HT-29 (cell line): ENCODE measurements at regions not wholly inside any gene's neighbourhood (a gene's known extent, or its start where the extent isn't known, plus 50 kb on each side); places are given as distances from the start of the nearest gene placed in this dataset.

Experiments
- DNase-seq: peaks from one replicate; pipeline ENCODE4 v3.0.0-alpha.2; 2015; ENCODE audit warnings: low spot score

DNA sequence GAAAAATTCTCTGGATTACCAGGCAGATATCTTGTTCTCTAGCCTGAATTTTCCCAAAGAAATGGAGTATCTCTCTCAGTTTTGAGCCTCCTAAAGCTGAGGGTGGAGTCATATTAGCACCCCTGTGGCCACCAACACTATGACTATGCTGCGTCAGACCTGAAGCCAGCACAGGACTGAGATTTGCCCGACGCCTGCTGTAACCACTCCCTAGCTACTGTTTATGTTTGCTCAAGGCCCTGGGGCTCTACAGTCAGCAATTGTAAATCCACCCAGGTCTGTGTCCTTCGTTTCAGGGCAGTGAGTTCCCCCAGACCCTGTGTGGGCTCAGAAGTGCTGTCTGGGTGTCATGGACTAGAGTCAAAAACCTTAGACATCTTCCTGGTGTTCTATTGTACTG lies 61.4 kb downstream of the ZXDA start:
- DNase-seq = no peak

DNA sequence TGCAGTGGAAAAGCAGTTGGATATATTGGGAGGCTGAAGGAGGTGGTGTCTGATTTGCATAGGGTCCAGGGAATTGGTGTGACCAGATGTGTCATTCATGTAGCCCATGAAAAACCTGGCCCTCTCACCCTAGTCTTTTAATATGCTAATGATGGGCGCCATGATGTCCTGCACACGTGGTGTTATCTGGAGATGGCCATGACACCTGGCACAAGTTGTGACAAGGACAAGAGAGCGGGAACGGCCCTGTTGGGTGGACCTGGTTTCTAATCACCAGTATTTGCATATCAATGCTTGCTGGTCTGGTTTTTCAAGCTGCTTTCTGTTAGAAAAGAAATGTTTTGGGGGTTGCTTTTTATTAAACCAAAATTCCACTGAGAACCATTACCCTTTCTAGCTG lies 87.4 kb downstream of the ZXDA start:
- no peak for DNase-seq

DNA sequence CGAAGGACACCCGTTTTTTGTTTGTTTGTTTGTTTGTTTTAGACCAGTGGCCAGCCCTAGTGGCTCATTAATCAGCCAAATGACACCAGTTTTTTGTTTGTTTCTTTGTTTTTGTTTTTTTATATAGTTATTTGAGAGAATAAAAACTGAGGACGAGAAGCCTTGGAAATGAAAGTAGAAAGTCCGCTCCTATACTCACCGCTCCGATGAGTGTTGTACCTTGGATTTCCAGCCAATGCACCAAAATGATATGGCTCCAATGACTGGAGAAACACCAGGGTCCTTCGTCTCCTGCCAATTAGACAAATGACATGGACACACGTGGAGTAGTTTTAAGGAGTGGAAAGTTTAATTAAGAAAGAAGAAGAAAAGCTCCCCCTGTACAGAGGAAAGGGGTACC lies 87.9 kb downstream of the ZXDA start:
- DNase-seq = no peak

DNA sequence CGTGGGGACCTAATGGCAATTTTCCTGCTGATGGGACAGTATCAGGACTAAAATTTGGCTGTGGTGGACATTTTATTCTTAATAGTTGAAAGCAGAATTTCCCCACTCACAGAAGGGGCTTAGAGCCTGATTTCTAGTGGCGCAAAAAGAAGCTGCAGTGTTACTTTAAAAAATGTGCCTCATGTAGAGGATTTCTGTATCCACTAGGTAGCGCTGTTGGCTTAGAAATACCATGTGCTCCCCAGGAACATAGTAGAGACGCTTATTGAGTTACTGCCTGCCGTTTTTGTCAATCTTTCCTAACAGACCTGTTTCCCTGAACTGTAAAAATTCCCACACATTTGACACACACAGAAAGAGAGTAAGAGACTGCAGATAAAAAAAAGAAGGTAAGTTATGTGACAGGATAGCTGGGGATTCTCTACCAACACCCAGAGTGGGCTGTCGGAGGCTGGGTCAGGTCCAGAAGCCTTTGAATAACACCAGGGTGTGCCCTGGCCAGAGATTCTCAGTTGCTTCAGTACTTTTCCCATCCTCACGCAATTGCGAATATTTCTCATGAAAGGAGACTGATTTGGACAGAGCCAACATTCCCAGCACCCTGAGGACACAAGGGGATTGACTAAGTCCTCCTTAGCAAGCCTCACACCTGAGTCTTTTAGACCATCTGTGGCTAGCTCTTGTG lies 88.4 kb downstream of the ZXDA start:
- peak; percentile 74 for DNase-seq

DNA sequence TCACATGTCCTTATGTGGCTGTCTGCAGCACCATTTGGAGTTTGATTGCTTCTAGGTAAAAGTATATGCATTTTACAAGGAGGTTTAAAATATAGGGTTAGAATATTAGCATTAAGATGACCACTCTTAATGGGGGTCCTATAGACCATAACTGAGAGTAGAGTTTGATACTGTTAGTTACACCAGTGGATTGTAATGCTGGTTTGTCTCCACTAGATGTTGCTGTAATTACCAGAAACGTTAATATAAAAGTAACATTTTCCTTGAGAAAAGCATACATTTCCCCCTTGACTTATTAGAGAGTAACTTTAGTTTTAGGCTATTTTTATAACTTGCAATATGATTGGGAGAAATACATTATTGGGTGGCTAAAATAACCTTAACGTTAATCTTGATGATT lies 93.0 kb downstream of the ZXDA start:
- peak; percentile 18 for DNase-seq

- DNase-seq = peak; percentile 32
These were observed 92.6 kb upstream of the NLRP2B start for GRCh38 chrX:57772637-57773036.

DNA sequence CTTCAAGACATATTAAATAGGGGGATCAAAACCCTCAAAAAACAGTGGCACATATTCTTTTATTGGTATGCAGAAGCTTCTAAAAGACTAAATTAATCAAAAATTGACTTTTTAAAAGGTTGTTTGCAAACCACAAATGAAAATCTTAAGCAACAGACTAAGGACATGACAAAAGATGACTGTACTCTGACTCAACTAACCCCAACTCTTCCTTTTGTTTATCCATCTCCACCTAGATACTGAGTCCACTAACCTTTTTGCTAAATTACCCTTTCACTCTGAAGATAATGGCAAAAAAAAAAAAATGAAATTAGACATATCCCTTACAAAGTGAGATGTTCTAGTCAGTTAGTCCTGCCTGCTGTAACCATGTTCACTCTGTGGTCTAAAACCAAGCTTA lies 91.6 kb upstream of the NLRP2B start:
- no peak for DNase-seq

DNA sequence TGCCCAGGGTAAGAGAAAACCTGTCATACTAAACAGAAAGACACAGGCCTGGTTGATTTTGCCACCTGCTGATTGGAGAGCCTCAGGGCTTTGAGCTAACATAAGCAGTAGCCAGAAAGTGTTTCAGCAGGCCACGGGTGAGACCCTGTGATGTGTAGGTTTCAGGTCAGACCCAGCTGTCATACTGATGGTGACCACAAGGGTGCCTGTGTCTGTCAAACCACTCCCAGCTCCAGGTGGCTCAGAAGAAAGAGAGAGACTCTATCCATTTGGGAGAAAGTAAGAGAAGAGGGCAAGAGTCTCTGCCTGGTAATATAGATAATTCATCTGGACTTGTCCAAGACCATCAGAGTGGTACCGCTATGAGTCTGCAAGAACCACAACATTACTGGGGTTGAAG lies 72.8 kb upstream of the NLRP2B start:
- peak; percentile 11 for DNase-seq

GRCh38 chrX:57741107-57741506 lies 61.0 kb upstream of the NLRP2B start:
- no peak for DNase-seq

DNA sequence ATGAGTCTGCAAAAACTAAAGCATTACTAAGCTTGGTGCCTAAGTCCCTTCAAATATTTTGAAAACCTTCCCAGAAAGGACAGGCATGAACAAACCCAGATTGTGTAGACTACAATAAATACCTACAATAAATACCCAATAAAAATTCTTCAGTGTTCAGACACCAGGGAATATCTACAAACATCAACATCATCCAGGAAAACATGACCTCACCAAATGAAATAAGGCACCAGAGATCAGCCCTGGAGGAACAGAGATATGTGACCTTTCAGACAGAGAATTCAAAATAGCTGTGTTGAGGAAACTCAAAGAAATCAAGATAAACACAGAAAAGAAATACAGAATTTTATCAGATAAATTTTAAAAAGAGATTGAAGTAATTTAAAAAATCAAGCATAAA lies 57.8 kb upstream of the NLRP2B start:
- DNase-seq = no peak
